Erythroblast (primary cell): ENCODE measurements at regions not wholly inside any gene's neighbourhood (a gene's known extent, or its start where the extent isn't known, plus 50 kb on each side); places are given as distances from the start of the nearest gene placed in this dataset.

ENCODE experiments used
- GATA1 ChIP-seq: IDR thresholded peaks from 2 replicates; pipeline ENCODE4 v1.6.1; 2011; ENCODE audit warnings: low read depth, mild to moderate bottlenecking, control low read depth, low read length, moderate library complexity
- POLR2A ChIP-seq: IDR thresholded peaks from 2 replicates; pipeline ENCODE4 v1.6.1; 2011; ENCODE audit warnings: mild to moderate bottlenecking, low read length

DNA sequence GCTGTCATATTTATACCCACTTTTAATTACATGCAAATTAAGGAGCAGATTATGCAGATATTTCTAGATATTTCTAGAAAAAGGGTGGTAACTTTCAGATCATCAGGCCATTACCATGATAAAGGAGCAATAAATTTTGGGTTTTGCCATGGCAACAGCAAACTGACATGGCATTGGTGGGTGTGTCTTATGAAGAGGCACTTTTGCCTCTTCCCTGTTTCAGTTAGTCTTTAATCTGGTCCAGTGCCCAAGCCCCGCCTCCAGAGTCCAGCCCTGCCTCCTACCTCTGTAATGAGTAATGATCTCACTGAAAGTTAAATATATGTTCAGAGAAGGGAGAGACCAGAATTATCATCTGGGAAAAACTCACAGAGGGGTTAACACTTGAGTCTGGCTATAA lies 124.8 kb downstream of the SCG2 start:
- no peak for TF ChIP-seq POLR2A
- no peak for TF ChIP-seq GATA1
